GM19455 (cell line): ENCODE measurements at regions not wholly inside any gene's neighbourhood (a gene's known extent, or its start where the extent isn't known, plus 50 kb on each side); places are given as distances from the start of the nearest gene placed in this dataset.

ENCODE experiments used
- ATAC-seq: cut with Tn5 transposase; IDR thresholded peaks from one replicate; pipeline ENCODE4 v1.9.1; 2021; ENCODE audit not compliant: unreplicated experiment

GRCh38 chr1:221834698-221835513 is 93.0 kb upstream of the DUSP10 start:
- no peak for ATAC-seq

- no peak for ATAC-seq
These were observed 90.7 kb upstream of the DUSP10 start for GRCh38 chr1:221832617-221833016.

DNA sequence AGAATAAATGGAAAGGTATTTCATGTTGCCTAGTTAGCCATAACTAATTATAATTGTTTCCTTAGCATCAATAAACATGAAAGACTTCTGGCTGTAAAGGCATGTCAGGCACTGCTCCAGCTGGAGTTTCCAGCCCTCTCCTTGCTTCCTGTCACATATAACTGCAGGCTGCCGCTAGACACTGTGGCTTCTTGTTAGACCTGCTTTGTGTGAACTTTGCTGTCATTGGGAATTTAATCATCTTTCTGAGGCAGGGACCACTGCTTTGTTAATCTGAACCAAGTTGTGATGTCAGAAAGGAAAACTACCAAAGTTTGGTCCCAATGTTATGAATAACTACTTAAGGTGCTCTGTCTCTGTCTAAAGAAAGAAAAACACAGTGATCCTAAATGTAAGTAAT is 90.3 kb upstream of the DUSP10 start:
- no peak for ATAC-seq

DNA sequence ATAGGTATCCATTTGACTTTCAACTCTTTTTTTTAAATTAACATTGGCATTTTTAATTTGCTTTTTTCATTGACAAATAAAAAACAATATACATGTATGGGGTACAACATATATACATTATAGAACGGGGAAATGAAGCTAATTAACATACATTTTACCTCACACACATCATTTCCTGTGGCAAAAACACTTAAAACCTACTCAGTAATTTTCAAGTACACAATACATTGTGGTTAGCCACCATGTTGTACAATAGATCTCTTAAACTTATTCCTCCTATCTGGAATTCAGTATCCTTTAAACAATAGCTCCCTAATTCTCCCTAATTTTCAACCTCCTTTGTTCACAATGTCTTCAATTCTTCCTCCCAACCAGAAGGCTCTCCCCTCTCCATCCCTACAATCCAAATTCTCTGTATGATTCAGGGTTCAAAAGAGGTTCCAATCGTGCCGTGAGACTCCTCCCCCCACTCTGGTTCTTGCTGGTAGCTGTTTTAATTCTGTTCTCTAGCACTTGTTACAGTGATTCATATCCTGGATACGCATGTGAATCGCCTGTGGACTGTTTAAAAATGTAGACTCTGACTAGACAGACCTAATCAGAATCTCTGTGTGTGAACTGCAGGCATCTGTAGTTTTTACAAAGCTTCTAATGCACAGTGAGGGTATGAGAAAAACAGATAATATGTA is 87.6 kb upstream of the DUSP10 start:
- no peak for ATAC-seq

- no peak for ATAC-seq
These were observed 85.4 kb upstream of the DUSP10 start for GRCh38 chr1:221827307-221827642.

- no peak for ATAC-seq
These were observed 83.0 kb upstream of the DUSP10 start for GRCh38 chr1:221824909-221825308.

GRCh38 chr1:221824025-221824424 is 82.1 kb upstream of the DUSP10 start:
- no peak for ATAC-seq

DNA sequence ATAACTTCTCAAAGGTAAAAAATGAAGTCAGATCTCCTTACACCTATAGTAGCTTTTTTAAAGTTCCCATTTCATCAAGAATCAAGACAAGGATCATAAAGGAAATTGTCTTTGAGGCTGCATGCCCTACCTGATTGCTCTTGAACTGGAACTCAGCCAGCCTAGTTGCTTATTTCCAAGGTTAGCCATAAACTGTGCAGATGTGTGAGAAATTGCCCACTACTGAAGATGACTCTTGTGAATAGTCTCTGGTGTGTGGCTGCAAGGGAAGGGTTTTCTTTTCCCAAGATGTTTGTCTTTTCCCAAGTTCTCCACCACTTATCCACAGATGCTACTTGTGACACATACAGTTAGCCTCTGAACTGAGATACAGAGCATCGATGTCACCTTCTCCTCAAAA is 81.7 kb upstream of the DUSP10 start:
- ATAC-seq = peak; percentile 5

DNA sequence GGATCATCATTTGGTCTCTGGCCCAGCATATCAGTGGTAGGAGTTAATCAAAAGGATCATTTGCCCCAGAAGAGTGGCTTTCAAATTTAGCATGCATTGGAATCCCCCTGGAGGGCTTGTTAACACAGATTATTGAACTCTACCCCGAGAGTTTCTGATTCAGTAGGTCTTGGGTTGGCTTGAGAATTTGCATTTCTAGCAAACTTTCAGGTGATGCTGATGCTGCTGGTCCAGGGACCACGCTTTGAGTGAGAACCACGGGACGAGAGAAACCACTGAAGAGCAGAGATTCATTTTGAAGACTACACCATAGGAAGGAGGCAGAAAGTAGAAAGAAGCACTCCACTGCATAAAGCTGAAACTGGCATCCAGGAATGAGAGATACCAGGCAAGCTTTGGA is 81.3 kb upstream of the DUSP10 start:
- peak; percentile 73 for ATAC-seq

DNA sequence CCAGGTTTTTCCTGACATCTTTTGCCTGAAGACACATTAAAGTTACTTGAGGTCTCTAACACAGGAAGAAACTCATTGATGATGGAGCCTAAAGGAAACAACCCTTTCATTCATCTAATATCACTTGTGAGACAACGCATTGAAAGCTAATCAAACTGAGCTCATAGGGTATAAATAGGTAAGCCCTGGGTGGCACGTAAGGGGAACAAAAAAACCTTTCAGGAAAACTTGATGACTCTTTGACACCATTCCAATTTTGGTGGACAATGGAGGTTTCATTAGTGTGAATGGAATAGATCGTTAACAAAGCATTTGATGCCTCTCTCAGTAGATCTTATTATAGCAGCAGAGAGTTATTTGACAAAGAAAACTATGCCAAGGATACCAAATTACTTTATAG is 80.7 kb upstream of the DUSP10 start:
- ATAC-seq = no peak

DNA sequence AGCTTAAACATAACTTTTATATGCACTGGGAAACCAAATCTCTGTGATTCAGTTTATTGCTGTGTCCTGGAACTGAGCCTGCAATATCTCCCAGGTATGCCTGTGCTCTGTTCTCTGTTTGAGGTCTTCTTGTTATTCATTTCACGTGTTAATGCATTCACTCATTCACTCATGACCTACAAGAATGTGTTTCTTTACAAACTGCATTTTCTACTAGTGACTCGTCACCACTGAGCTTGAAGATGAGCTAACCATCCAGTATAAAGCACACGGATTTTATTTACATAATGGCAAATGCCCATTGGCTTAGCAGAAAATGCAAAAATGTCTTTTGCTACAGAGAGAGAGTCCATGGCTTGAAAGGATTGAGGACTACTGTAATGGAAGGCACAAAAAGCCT is 75.0 kb upstream of the DUSP10 start:
- ATAC-seq = no peak

GRCh38 chr1:221815660-221816059 is 73.8 kb upstream of the DUSP10 start:
- no peak for ATAC-seq

GRCh38 chr1:221813887-221814286 is 72.0 kb upstream of the DUSP10 start:
- no peak for ATAC-seq

- no peak for ATAC-seq
These were observed 71.2 kb upstream of the DUSP10 start for GRCh38 chr1:221812905-221813597.

DNA sequence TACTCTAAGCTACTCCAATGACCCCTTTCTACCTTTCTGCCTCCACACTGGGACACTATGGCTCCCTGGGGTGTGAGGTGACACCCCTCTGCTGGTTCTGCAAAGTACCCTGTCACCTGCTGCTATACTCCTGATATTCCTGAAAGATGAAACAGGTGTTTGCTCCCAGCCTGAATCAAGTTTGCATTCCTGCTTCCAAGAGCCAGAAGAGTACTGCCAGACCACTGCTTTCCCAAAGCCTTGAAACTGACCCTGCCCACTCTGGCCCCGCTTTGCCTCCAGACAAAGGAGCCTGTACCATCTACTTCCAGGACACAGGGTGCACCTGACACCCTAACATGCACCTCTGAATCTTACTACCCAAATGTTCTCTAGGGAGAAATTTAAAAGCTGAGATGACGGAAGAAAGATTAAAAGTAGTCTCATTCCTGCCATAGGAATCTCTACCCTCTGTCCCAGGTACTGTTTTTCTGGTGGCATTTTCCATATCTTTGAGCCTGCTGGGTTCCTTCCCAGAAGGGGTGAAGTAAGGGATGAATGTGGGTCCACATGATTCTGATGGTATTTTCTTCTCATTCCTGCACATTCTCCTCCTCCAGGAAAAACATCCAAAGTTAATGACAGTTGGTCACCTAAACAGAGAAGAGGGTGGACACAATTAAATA is 70.3 kb upstream of the DUSP10 start:
- ATAC-seq = no peak

- ATAC-seq = no peak
These were observed 68.5 kb upstream of the DUSP10 start for GRCh38 chr1:221810406-221810805.

DNA sequence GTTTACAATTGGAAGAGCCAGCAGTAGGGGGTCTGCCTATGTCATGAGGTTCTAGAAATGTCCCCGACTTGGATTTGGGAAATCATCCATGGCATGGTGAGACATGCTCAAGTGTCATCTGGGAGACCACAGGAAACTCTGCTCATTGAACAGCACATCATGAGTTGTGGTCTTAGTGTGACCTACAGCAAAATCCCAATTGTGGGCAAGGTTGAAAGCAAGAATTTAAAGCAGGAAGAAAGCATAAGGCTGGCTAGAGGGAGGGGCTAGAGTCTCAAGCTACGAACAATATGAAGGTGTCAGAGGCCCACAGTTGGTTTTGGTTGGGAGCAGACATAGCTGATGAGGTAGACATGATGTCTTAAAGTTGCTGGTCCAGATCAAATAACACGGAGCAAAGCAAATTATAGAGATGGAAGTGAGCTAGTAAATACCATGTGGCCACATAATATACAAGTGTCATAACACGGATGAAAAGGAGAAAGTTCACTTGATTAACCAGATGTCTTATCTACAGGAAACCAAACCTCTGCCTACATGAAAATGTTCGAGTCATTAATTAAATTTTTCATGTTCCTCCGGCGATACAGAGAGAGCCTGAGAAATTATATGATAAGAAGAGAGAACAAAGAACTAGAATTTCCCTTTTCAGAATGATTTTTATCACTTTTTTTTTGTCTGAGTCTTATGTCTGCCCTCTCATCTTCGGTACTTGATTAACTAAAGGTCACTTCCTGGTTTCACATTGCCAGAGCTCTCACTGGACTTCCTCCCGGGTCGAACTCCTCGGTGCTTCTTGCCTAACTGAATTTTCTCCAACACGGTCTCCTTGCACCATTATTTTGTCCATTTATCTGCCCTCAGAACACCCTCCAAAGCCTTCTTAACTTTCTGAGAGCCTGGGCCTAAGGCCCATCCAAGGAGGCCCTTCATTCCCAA is 67.5 kb upstream of the DUSP10 start:
- ATAC-seq = no peak

GRCh38 chr1:221806984-221807383 is 65.1 kb upstream of the DUSP10 start:
- ATAC-seq = no peak

- no peak for ATAC-seq
These were observed 64.3 kb upstream of the DUSP10 start for GRCh38 chr1:221806236-221806635.

- no peak for ATAC-seq
These were observed 63.2 kb upstream of the DUSP10 start for GRCh38 chr1:221805121-221805520.
